Skeletal muscle tissue (tissue), 3 donors: ENCODE measurements at regions not wholly inside any gene's neighbourhood (a gene's known extent, or its start where the extent isn't known, plus 50 kb on each side); places are given as distances from the start of the nearest gene placed in this dataset.
A peak's percentile ranks its signal among the peaks of the same experiment; 100 is the strongest.

Experiments used
- H3K27ac ChIP-seq: one replicate; pipeline ENCODE4 v1.7.0; 2013; ENCODE audit warnings: mild to moderate bottlenecking, low read depth, low read length, inconsistent platforms
- H3K27me3 ChIP-seq, 3 donors: one replicate each; pipeline ENCODE4 v1.7.0; 2013; ENCODE audit warnings: low read length in 3 of 3; ENCODE audit not compliant: control insufficient read depth in 3 of 3, insufficient read depth in 3 of 3
- H3K36me3 ChIP-seq, 3 donors: one replicate each; pipeline ENCODE4 v1.7.0; 2013; ENCODE audit warnings: low read length in 3 of 3; ENCODE audit not compliant: control insufficient read depth in 3 of 3, insufficient read depth in 3 of 3
- H3K4me1 ChIP-seq, 3 donors: one replicate each; pipeline ENCODE4 v1.7.0; 2013; ENCODE audit warnings: low read length in 3 of 3, mild to moderate bottlenecking in 3 of 3; ENCODE audit not compliant: control insufficient read depth in 3 of 3, insufficient read depth in 3 of 3
- H3K4me3 ChIP-seq, 3 donors: one replicate each; pipeline ENCODE4 v1.7.0; 2013; ENCODE audit warnings: low read length in 3 of 3
- H3K9ac ChIP-seq, 3 donors: one replicate each; pipeline ENCODE4 v1.7.0; 2013; ENCODE audit warnings: low read length in 3 of 3, mild to moderate bottlenecking in 3 of 3, moderate library complexity in 2 of 3, low read depth in 1 of 3
- H3K9me3 ChIP-seq, 3 donors: one replicate each; pipeline ENCODE4 v1.7.0; 2013; ENCODE audit warnings: low read length in 3 of 3; ENCODE audit not compliant: control insufficient read depth in 3 of 3
- donor health status: Osteomylitis.

GRCh38 chr7:66413379-66414114 is 208.4 kb downstream of the TPST1 start:
- H3K4me1 ChIP-seq, result peaks cover 5 to 10% (median 5%) of the 10 kb centered on the region in 3 donors
- no peaks in the 10 kb centered on the region for H3K9me3 ChIP-seq
- no peak overlapping the region for H3K27ac ChIP-seq
- no peaks in the 10 kb centered on the region for H3K27me3 ChIP-seq
- H3K9ac ChIP-seq, result peak overlapping the region; percentile 45 to 79 (median 73)
- H3K36me3 ChIP-seq, result peaks cover 4 to 10% (median 7%) of the 10 kb centered on the region in 3 donors
- H3K4me3 ChIP-seq, result peak overlapping the region; percentile 74 to 83 (median 80)

GRCh38 chr7:66415659-66416265 is 210.6 kb downstream of the TPST1 start:
- Histone ChIP-seq H3K4me3 (no peak overlapping the region), H3K9ac (no peak overlapping the region), H3K4me1 (peaks cover 5 to 10% (median 5%) of the 10 kb centered on the region in 3 donors), H3K9me3 (no peaks in the 10 kb centered on the region), H3K27me3 (no peaks in the 10 kb centered on the region), H3K27ac (no peak overlapping the region), H3K36me3 (peaks cover under 1 to 2% (median 2%) of the 10 kb centered on the region in 3 donors)

- Histone ChIP-seq H3K4me3 (no peak overlapping the region), H3K9me3 (no peaks in the 10 kb centered on the region), H3K9ac (no peak overlapping the region), H3K36me3 (no peaks in the 10 kb centered on the region), H3K27ac (no peak overlapping the region), H3K4me1 (peaks cover 4 to 6% (median 5%) of the 10 kb centered on the region in 3 donors), H3K27me3 (no peaks in the 10 kb centered on the region)
Measured at GRCh38 chr7:66418537-66418936, 210.1 kb upstream of the KCTD7 start.

- no peak overlapping the region for H3K9ac ChIP-seq
- no peaks in the 10 kb centered on the region for H3K9me3 ChIP-seq
- H3K36me3 ChIP-seq, result no peaks in the 10 kb centered on the region
- H3K4me3 ChIP-seq, result no peak overlapping the region
- no peak overlapping the region for H3K27ac ChIP-seq
- no peaks in the 10 kb centered on the region for H3K4me1 ChIP-seq
- H3K27me3 ChIP-seq, result no peaks in the 10 kb centered on the region
Measured at GRCh38 chr7:66419210-66419609, 209.5 kb upstream of the KCTD7 start.

- no peaks in the 10 kb centered on the region for H3K9me3 ChIP-seq
- H3K36me3 ChIP-seq, result peaks cover 2 to 8% (median 5%) of the 10 kb centered on the region in 3 donors
- no peak overlapping the region for H3K4me3 ChIP-seq
- H3K9ac ChIP-seq, result no peak overlapping the region
- H3K27me3 ChIP-seq, result no peaks in the 10 kb centered on the region
- no peaks in the 10 kb centered on the region for H3K4me1 ChIP-seq
- H3K27ac ChIP-seq, result no peak overlapping the region
Measured at GRCh38 chr7:66421830-66422475, 206.7 kb upstream of the KCTD7 start.

- Histone ChIP-seq H3K9ac (no peak overlapping the region), H3K9me3 (no peaks in the 10 kb centered on the region)
Measured at GRCh38 chr7:66423729-66424128, 205.0 kb upstream of the KCTD7 start.

GRCh38 chr7:66426332-66426731 is 202.3 kb upstream of the KCTD7 start:
- Histone ChIP-seq H3K4me1 (no peaks in the 10 kb centered on the region), H3K9me3 (no peaks in the 10 kb centered on the region), H3K9ac (no peak overlapping the region), H3K36me3 (peaks cover 3 to 15% (median 10%) of the 10 kb centered on the region in 3 donors), H3K27me3 (no peaks in the 10 kb centered on the region), H3K27ac (no peak overlapping the region), H3K4me3 (no peak overlapping the region)

More at GRCh38 chr7:66423729-66424128, 205.0 kb upstream of the KCTD7 start:
- H3K4me3 ChIP-seq, result no peak overlapping the region
- no peaks in the 10 kb centered on the region for H3K27me3 ChIP-seq
- peaks cover 3 to 15% (median 7%) of the 10 kb centered on the region in 3 donors for H3K36me3 ChIP-seq
- H3K4me1 ChIP-seq, result no peaks in the 10 kb centered on the region
- H3K27ac ChIP-seq, result no peak overlapping the region

- no peaks in the 10 kb centered on the region for H3K9me3 ChIP-seq
- H3K4me3 ChIP-seq, result no peak overlapping the region
- H3K36me3 ChIP-seq, result peaks cover 3 to 15% (median 10%) of the 10 kb centered on the region in 3 donors
- H3K4me1 ChIP-seq, result no peaks in the 10 kb centered on the region
- H3K27me3 ChIP-seq, result no peaks in the 10 kb centered on the region
- no peak overlapping the region for H3K9ac ChIP-seq
- no peak overlapping the region for H3K27ac ChIP-seq
Measured at GRCh38 chr7:66426996-66427395, 201.7 kb upstream of the KCTD7 start.

- Histone ChIP-seq H3K9ac (no peak overlapping the region), H3K4me1 (no peaks in the 10 kb centered on the region), H3K4me3 (no peak overlapping the region), H3K27me3 (no peaks in the 10 kb centered on the region), H3K27ac (no peak overlapping the region), H3K9me3 (no peaks in the 10 kb centered on the region), H3K36me3 (peaks cover 3 to 15% (median 10%) of the 10 kb centered on the region in 3 donors)
Measured at GRCh38 chr7:66427956-66428355, 200.7 kb upstream of the KCTD7 start.
